Mesothelial cell of epicardium (in vitro differentiated cells): ENCODE measurements at regions not wholly inside any gene's neighbourhood (a gene's known extent, or its start where the extent isn't known, plus 50 kb on each side); places are given as distances from the start of the nearest gene placed in this dataset.

Experiments
- DNase-seq, 2 experiments: peaks; one replicate each; pipeline ENCODE4 v3.0.0; 2021; ENCODE audit warnings: low spot score in 2 of 2; ENCODE audit not compliant: unreplicated experiment in 2 of 2
- H3K27ac Mint-ChIP-seq: 2 replicates; pipeline ENCODE4 v1.8.0; 2021; ENCODE audit warnings: mixed read lengths
- H3K27me3 Mint-ChIP-seq: 2 replicates; pipeline ENCODE4 v1.8.0; 2021; ENCODE audit warnings: low read depth, mixed read lengths
- H3K36me3 Mint-ChIP-seq: 2 replicates; pipeline ENCODE4 v1.8.0; 2021; ENCODE audit warnings: mixed read lengths
- H3K4me1 Mint-ChIP-seq: 2 replicates; pipeline ENCODE4 v1.8.0; 2021; ENCODE audit warnings: mixed read lengths
- H3K4me3 Mint-ChIP-seq: 2 replicates; pipeline ENCODE4 v1.8.0; 2021; ENCODE audit warnings: mild to moderate bottlenecking, moderate library complexity, mixed read lengths
- H3K9me3 Mint-ChIP-seq: 2 replicates; pipeline ENCODE4 v1.8.0; 2021; ENCODE audit warnings: mixed read lengths
- CTCF ChIP-seq: fragments of 200-600 bp; sonication (generic); IDR thresholded peaks from one replicate; pipeline ENCODE4 v1.5.0; 2021; ENCODE audit warnings: antibody characterized with exemption; ENCODE audit not compliant: unreplicated experiment

GRCh38 chr6:98124171-98124570 lies 710.2 kb upstream of the POU3F2 start:
- DNase-seq, result no peak
- H3K4me3 Mint-ChIP-seq, result no peak overlapping the region
- H3K27ac Mint-ChIP-seq, result no peak overlapping the region
- no peaks in the 10 kb centered on the region for H3K27me3 Mint-ChIP-seq
- H3K9me3 Mint-ChIP-seq, result no peaks in the 10 kb centered on the region
- H3K4me1 Mint-ChIP-seq, result no peaks in the 10 kb centered on the region
- no peak for TF ChIP-seq CTCF
- H3K36me3 Mint-ChIP-seq, result no peaks in the 10 kb centered on the region

- Mint-ChIP-seq H3K4me1 (no peaks in the 10 kb centered on the region), H3K9me3 (no peaks in the 10 kb centered on the region), H3K27me3 (no peaks in the 10 kb centered on the region), H3K36me3 (no peaks in the 10 kb centered on the region), H3K4me3 (no peak overlapping the region), H3K27ac (no peak overlapping the region)
- DNase-seq, result no peak
- TF ChIP-seq CTCF, result no peak
These were observed 702.9 kb upstream of the POU3F2 start for GRCh38 chr6:98131290-98131990.

GRCh38 chr6:98136333-98136732 lies 698.0 kb upstream of the POU3F2 start:
- Mint-ChIP-seq H3K27me3 (no peaks in the 10 kb centered on the region), H3K36me3 (no peaks in the 10 kb centered on the region), H3K27ac (no peak overlapping the region), H3K4me3 (no peak overlapping the region), H3K9me3 (peaks cover 3% of the 10 kb centered on the region), H3K4me1 (no peaks in the 10 kb centered on the region)
- TF ChIP-seq CTCF, result no peak
- DNase-seq, result no peak

- no peak for TF ChIP-seq CTCF
These were observed 697.0 kb upstream of the POU3F2 start for GRCh38 chr6:98137391-98137790.

GRCh38 chr6:98142839-98143238 lies 691.5 kb upstream of the POU3F2 start:
- H3K27me3 Mint-ChIP-seq, result no peaks in the 10 kb centered on the region
- no peaks in the 10 kb centered on the region for H3K36me3 Mint-ChIP-seq
- DNase-seq, result no peak
- peaks cover 29% of the 10 kb centered on the region for H3K9me3 Mint-ChIP-seq
- H3K4me1 Mint-ChIP-seq, result no peaks in the 10 kb centered on the region
- no peak overlapping the region for H3K4me3 Mint-ChIP-seq
- TF ChIP-seq CTCF, result no peak
- no peak overlapping the region for H3K27ac Mint-ChIP-seq

More at GRCh38 chr6:98137391-98137790, 697.0 kb upstream of the POU3F2 start:
- H3K27me3 Mint-ChIP-seq, result no peaks in the 10 kb centered on the region
- H3K9me3 Mint-ChIP-seq, result peaks cover 12% of the 10 kb centered on the region
- no peaks in the 10 kb centered on the region for H3K4me1 Mint-ChIP-seq
- H3K27ac Mint-ChIP-seq, result no peak overlapping the region
- no peaks in the 10 kb centered on the region for H3K36me3 Mint-ChIP-seq
- DNase-seq, result no peak
- no peak overlapping the region for H3K4me3 Mint-ChIP-seq
